ENCODE measurements at regions not wholly inside any gene's neighbourhood (a gene's known extent, or its start where the extent isn't known, plus 50 kb on each side); places are given as distances from the start of the nearest gene placed in this dataset.

DNA sequence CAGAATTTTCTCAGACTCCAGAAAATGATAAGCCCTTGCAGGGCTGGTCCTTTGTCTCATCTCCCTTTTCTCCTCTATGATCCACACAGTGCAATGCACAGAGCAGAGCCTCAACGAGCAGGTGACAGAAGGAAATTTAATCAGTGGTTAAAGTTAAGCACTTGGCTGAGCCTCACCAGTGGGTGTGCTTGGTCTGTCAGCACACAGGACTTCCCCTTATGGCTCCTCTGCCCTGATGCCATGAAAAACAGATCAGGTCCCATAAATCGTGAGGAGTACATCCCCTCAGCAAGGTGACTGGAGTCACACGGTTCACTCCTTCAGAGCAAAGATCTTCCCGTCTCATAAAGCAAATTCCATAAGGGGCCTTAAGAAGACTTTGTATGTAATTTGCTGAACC lies 818.2 kb downstream of the UQCRFS1 start:
- DNase-seq (no peak), ATAC-seq (no peak)
- intact Hi-C loops (cut with DNase I) = no loop called here
- H3K27me3 ChIP-seq = no peaks in the 10 kb centered on the region
- H3K9me3 ChIP-seq = peaks cover 0 to 2% of the 10 kb centered on the region in 2 donors
- H3K36me3 ChIP-seq = no peaks in the 10 kb centered on the region
- no peak for TF ChIP-seq CTCF (IDR thresholded peaks at IDR 0.05)
- no peak overlapping the region for H3K4me3 ChIP-seq
- H3K27ac ChIP-seq = no peak overlapping the region
- H3K4me1 ChIP-seq = no peaks in the 10 kb centered on the region

- H3K4me3 ChIP-seq = no peak overlapping the region
- no peaks in the 10 kb centered on the region for H3K4me1 ChIP-seq
- intact Hi-C loops (cut with DNase I) = no loop called here
- ATAC-seq (no peak), DNase-seq (no peak)
- no peaks in the 10 kb centered on the region for H3K27me3 ChIP-seq
- no peak overlapping the region for H3K27ac ChIP-seq
- no peaks in the 10 kb centered on the region for H3K36me3 ChIP-seq
- H3K9me3 ChIP-seq = no peaks in the 10 kb centered on the region
- TF ChIP-seq CTCF (IDR thresholded peaks at IDR 0.05) = no peak
These were observed 819.2 kb downstream of the UQCRFS1 start for GRCh38 chr19:28393574-28394336.

GRCh38 chr19:28388988-28389387 lies 824.0 kb downstream of the UQCRFS1 start:
- intact Hi-C loops (cut with DNase I) = no loop called here
- DNase-seq = no peak
- no peak for TF ChIP-seq CTCF (IDR thresholded peaks at IDR 0.05)
- no peaks in the 10 kb centered on the region for H3K9me3 ChIP-seq
- H3K27ac ChIP-seq = no peak overlapping the region
- H3K36me3 ChIP-seq = no peaks in the 10 kb centered on the region
- no peak overlapping the region for H3K4me3 ChIP-seq
- no peaks in the 10 kb centered on the region for H3K4me1 ChIP-seq
- H3K27me3 ChIP-seq = no peaks in the 10 kb centered on the region
- no peak for ATAC-seq

DNA sequence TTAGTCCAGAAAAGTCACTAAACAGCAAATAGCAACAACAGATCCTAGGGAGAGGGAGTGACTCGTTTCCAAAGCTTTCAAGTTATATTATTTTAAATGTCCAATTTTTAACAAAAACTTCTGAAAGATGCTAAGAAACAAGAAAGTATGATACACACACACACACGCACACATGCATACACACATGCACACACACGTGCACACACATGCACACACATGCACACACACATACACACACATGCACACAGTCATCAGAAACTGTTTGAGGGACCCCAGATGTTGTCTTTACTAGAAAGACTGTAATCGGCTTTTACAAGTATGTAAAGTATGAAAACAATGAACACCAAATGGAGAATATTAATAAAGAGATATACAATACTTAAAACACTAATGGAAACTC lies 825.4 kb downstream of the UQCRFS1 start:
- TF ChIP-seq CTCF (IDR thresholded peaks at IDR 0.05) = no peak
- H3K4me3 ChIP-seq = no peak overlapping the region
- no peaks in the 10 kb centered on the region for H3K27me3 ChIP-seq
- no peaks in the 10 kb centered on the region for H3K9me3 ChIP-seq
- H3K27ac ChIP-seq = no peak overlapping the region
- DNase-seq = no peak
- H3K36me3 ChIP-seq = no peaks in the 10 kb centered on the region
- ATAC-seq = no peak
- intact Hi-C loops (cut with DNase I) = no loop called here
- H3K4me1 ChIP-seq = no peaks in the 10 kb centered on the region

DNA sequence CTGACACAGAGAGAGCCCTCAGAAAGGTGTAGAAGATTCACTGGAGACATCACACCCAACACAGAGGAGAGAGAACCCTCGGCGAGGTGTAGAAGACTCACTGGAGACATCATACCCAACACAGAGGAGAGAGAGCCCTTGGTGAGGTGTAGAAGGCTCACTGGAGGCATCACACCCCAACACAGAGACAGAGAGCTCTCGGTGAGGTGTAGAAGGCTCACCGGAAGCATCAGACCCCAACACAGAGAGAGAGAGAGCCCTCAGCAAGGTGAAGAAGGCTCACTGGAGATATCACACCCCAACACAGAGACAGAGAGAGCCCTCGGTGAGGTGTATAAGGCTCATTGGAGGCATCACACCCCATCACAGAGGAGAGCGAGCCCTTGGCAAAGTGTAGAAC lies 826.5 kb downstream of the UQCRFS1 start:
- Histone ChIP-seq H3K4me1 (no peaks in the 10 kb centered on the region), H3K27ac (no peak overlapping the region), H3K27me3 (no peaks in the 10 kb centered on the region), H3K9me3 (no peaks in the 10 kb centered on the region), H3K36me3 (no peaks in the 10 kb centered on the region), H3K4me3 (no peak overlapping the region)
- no peak for TF ChIP-seq CTCF (IDR thresholded peaks at IDR 0.05)
- intact Hi-C loops (cut with DNase I) = no loop called here
- DNase-seq = no peak
- no peak for ATAC-seq

Data from left lung (tissue), 4 donors.